Breast epithelium (tissue), 3 donors: ENCODE measurements at regions not wholly inside any gene's neighbourhood (a gene's known extent, or its start where the extent isn't known, plus 50 kb on each side); places are given as distances from the start of the nearest gene placed in this dataset.

Source experiments
- POLR2A ChIP-seq: fragments of 450-650 bp; IDR thresholded peaks from one replicate; pipeline ENCODE4 v1.6.1; 2016; ENCODE audit warnings: antibody characterized with exemption, mild to moderate bottlenecking, moderate library complexity
- TF ChIP-seq, protein P1 (sequence below), 3 donors: fragments of 450-650 bp; IDR thresholded peaks; one replicate each; pipeline ENCODE4 v1.5.1; 2016 to 2017; ENCODE audit warnings: antibody characterized with exemption in 3 of 3, mild to moderate bottlenecking in 3 of 3, moderate library complexity in 3 of 3

DNA sequence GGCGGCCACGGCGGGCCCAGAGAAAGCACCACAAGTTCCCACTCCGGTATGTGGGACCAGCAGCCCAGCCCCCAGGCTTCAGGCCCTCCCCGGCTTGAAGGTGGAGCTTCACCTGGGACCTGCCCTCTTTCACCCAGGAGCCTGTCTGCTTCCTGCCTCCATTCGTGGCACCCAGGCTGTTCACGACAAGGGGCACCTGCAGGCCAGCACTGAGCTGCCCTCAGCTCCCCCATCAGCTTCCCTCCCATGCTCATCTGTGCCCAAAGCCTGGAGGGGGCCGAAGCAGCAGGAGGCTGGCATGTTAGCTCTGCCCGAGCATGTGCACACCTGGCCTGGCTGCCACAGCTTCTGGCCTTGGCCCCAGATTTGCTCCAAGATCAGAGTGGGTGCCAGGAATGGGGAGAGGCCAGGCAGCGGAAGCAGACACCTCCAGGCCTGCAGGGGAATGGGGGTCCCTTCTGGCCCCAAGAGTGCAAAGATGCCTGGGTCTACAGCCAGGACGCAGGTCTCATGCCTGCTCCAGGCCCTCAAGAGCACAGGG lies 312.4 kb upstream of the SYT4 start:
- TF ChIP-seq, protein P1, sequence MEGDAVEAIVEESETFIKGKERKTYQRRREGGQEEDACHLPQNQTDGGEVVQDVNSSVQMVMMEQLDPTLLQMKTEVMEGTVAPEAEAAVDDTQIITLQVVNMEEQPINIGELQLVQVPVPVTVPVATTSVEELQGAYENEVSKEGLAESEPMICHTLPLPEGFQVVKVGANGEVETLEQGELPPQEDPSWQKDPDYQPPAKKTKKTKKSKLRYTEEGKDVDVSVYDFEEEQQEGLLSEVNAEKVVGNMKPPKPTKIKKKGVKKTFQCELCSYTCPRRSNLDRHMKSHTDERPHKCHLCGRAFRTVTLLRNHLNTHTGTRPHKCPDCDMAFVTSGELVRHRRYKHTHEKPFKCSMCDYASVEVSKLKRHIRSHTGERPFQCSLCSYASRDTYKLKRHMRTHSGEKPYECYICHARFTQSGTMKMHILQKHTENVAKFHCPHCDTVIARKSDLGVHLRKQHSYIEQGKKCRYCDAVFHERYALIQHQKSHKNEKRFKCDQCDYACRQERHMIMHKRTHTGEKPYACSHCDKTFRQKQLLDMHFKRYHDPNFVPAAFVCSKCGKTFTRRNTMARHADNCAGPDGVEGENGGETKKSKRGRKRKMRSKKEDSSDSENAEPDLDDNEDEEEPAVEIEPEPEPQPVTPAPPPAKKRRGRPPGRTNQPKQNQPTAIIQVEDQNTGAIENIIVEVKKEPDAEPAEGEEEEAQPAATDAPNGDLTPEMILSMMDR (IDR thresholded peaks at IDR 0.05) = no peak
- TF ChIP-seq POLR2A = no peak
